HCT116 (cell line): ENCODE measurements at regions not wholly inside any gene's neighbourhood (a gene's known extent, or its start where the extent isn't known, plus 50 kb on each side); places are given as distances from the start of the nearest gene placed in this dataset.
A peak's percentile ranks its signal among the peaks of the same experiment; 100 is the strongest.

Experiments
- ATAC-seq: fragments of 200-7000 bp; cut with Tn5 transposase; 2 replicates; pipeline ENCODE4 v1.9.1; 2020; ENCODE audit warnings: mild to moderate bottlenecking, moderate library complexity
- BruUV-seq: library from RNA; stranded (reverse); fragments of 400-500 nt; replicated peaks from 2 replicates; lab custom pipeline; 2021; lab: Mats Ljungman, UMichigan
- CTCF ChIA-PET: fragments of 300-600 bp; sonication (Branson Sonifier 250); formaldehyde crosslinking; loops from one replicate; lab custom pipeline; 2021; ENCODE audit warnings: antibody characterized with exemption; lab: Charles Lee
- POLR2A ChIA-PET: fragments of 300-600, 350-600 bp; sonication (Branson Sonifier 250); formaldehyde crosslinking; loops from one replicate; lab custom pipeline; 2021; ENCODE audit warnings: antibody characterized with exemption; lab: Charles Lee
- RAD21 ChIA-PET, 2 experiments: fragments of 300-600 bp; sonication (Branson Sonifier 250); formaldehyde crosslinking; loops; one replicate each; lab custom pipeline; 2023; ENCODE audit warnings: low total read pairs in 2 of 2; ENCODE audit not compliant: uncharacterized antibody in 2 of 2, unreplicated experiment in 2 of 2, low non-redundant PET in 1 of 2; lab: Charles Lee
- DNase-seq: peaks from one replicate; pipeline ENCODE4 v3.0.0-alpha.2; 2010; ENCODE audit warnings: low read depth, low spot score
- H2AFZ ChIP-seq: fragments of 200-600 bp; shearing (Covaris generic), sonication (generic); 2 replicates; pipeline ENCODE4 v1.6.1; 2017; ENCODE audit warnings: low read depth, mixed run types, mixed read lengths, antibody characterized with exemption, low read length; ENCODE audit not compliant: poor library complexity, severe bottlenecking
- H3K27ac ChIP-seq: 2 replicates; pipeline ENCODE4 v1.5.1; 2012; ENCODE audit warnings: low read depth, low read length
- H3K27me3 ChIP-seq: fragments of 200-600 bp; sonication (generic); 2 replicates; pipeline ENCODE4 v1.6.1; 2016; ENCODE audit warnings: mixed run types, low read length, mixed read lengths; ENCODE audit not compliant: insufficient read depth
- H3K36me3 ChIP-seq, 2 experiments: fragments of 200-500 bp in 1 of 2; fragments of 200-600 bp in 1 of 2; sonication (Bioruptor generic) in 1 of 2; sonication (generic) in 1 of 2; 2 replicates each; pipeline versions ENCODE4 v1.5.1 to v1.6.1; 2014 to 2016; ENCODE audit warnings: low read length in 2 of 2, inconsistent platforms in 1 of 2, mixed read lengths in 1 of 2, mixed run types in 1 of 2; ENCODE audit not compliant: insufficient read depth in 2 of 2, control insufficient read depth in 1 of 2
- H3K4me1 ChIP-seq, 2 experiments: fragments of 200-600 bp in 1 of 2; sonication (generic) in 1 of 2; 2 replicates each; pipeline versions ENCODE4 v1.5.1 to v1.6.1; 2012 to 2017; ENCODE audit warnings: low read length in 2 of 2, inconsistent platforms in 1 of 2, mild to moderate bottlenecking in 1 of 2, mixed read lengths in 1 of 2, mixed run types in 1 of 2, moderate library complexity in 1 of 2; ENCODE audit not compliant: insufficient read depth in 2 of 2, control insufficient read depth in 1 of 2
- H3K4me2 ChIP-seq: fragments of 200-600 bp; sonication (generic); 2 replicates; pipeline ENCODE4 v1.6.1; 2017; ENCODE audit warnings: mixed run types, low read length, mixed read lengths
- H3K4me3 ChIP-seq, 2 experiments: fragments of 200-600 bp in 1 of 2; sonication (generic) in 1 of 2; replicated peaks in 1 of 2; 2 replicates each; pipeline ENCODE4 v1.5.1; 2011 to 2016; ENCODE audit warnings: low read length in 2 of 2, control low read depth in 1 of 2, low read depth in 1 of 2, mild to moderate bottlenecking in 1 of 2, mixed read lengths in 1 of 2, mixed run types in 1 of 2
- H3K79me2 ChIP-seq: fragments of 200-600 bp; sonication (generic); 2 replicates; pipeline ENCODE4 v1.6.1; 2017; ENCODE audit warnings: mild to moderate bottlenecking, mixed run types, low read length, moderate library complexity, mixed read lengths; ENCODE audit not compliant: insufficient read depth
- H3K9ac ChIP-seq: fragments of 200-600 bp; sonication (generic); 2 replicates; pipeline ENCODE4 v1.6.1; 2016; ENCODE audit warnings: low read length, mixed read lengths
- H3K9me2 ChIP-seq: fragments of 200-600 bp; sonication (generic), shearing (Covaris generic); 2 replicates; pipeline ENCODE4 v1.6.1; 2017; ENCODE audit warnings: mixed run types, mild to moderate bottlenecking, moderate library complexity; ENCODE audit not compliant: insufficient read depth
- H3K9me3 ChIP-seq, 2 experiments: fragments of 200-500 bp in 1 of 2; fragments of 200-600 bp in 1 of 2; sonication (Bioruptor generic) in 1 of 2; sonication (generic) in 1 of 2; 2 replicates each; pipeline ENCODE4 v1.6.1; 2014 to 2017; ENCODE audit warnings: low read length in 2 of 2, mixed read lengths in 2 of 2, inconsistent platforms in 1 of 2, low read depth in 1 of 2, mild to moderate bottlenecking in 1 of 2, mixed run types in 1 of 2, moderate library complexity in 1 of 2; ENCODE audit not compliant: control insufficient read depth in 1 of 2, insufficient read depth in 1 of 2
- H4K20me1 ChIP-seq: fragments of 200-600 bp; sonication (generic), shearing (Covaris generic); 2 replicates; pipeline ENCODE4 v1.6.1; 2017; ENCODE audit warnings: mixed run types, mild to moderate bottlenecking, moderate library complexity; ENCODE audit not compliant: insufficient read depth
- CEBPB ChIP-seq: IDR thresholded peaks from 2 replicates; pipeline ENCODE4 v1.6.1; 2012; ENCODE audit warnings: low read depth
- EGR1 ChIP-seq: IDR thresholded peaks from 2 replicates; pipeline ENCODE4 v1.6.1; 2012; ENCODE audit warnings: low read depth
- EZH2 ChIP-seq: fragments of 200-600 bp; sonication (generic); IDR thresholded peaks from 2 replicates; pipeline ENCODE4 v1.6.1; 2017; ENCODE audit warnings: antibody characterized with exemption, mixed run types
- POLR2A ChIP-seq: IDR thresholded peaks from 2 replicates; pipeline ENCODE4 v1.7.0; 2011; ENCODE audit warnings: borderline replicate concordance; ENCODE audit not compliant: insufficient read depth, insufficient read length; ENCODE audit errors: extremely low read depth
- REST ChIP-seq: IDR thresholded peaks from 2 replicates; pipeline ENCODE4 v1.6.1; 2012; ENCODE audit warnings: low read depth
- SIN3A ChIP-seq: IDR thresholded peaks from 2 replicates; pipeline ENCODE4 v1.6.1; 2012; ENCODE audit warnings: low read depth
- SRF ChIP-seq: IDR thresholded peaks from 2 replicates; pipeline ENCODE4 v1.6.1; 2012; ENCODE audit warnings: low read depth
- TCF7L2 ChIP-seq: IDR thresholded peaks from 2 replicates; pipeline ENCODE4 v1.7.0; 2011; ENCODE audit warnings: borderline replicate concordance, inconsistent platforms; ENCODE audit not compliant: insufficient read depth, insufficient read length; ENCODE audit errors: extremely low read depth
- YY1 ChIP-seq: IDR thresholded peaks from 2 replicates; pipeline ENCODE4 v1.6.1; 2011; ENCODE audit warnings: low read length, low read depth, moderate library complexity, mild to moderate bottlenecking; ENCODE audit not compliant: insufficient replicate concordance; ENCODE audit errors: extremely low read depth
- intact Hi-C: fragments of 100-400 bp; cut with micrococcal nuclease; formaldehyde crosslinking; loops from 2 replicates; pipeline ENCODE4 v1.10.0; 2022

- H3K9me2 ChIP-seq = no peaks in the 10 kb centered on the region
- ChIA-PET POLR2A (no interaction called here), RAD21 (no interaction called here), CTCF (no interaction called here)
- TF ChIP-seq REST (no peak), SIN3A (no peak), POLR2A (no peak), SRF (no peak), EGR1 (no peak), EZH2 (no peak), TCF7L2 (no peak), CEBPB (no peak), YY1 (no peak)
- no peak overlapping the region for H3K4me2 ChIP-seq
- no peak overlapping the region for H3K9ac ChIP-seq
- no peak for ATAC-seq
- H3K27ac ChIP-seq = no peak overlapping the region
- H3K4me3 ChIP-seq = no peak overlapping the region
- DNase-seq = no peak
- H3K27me3 ChIP-seq = no peaks in the 10 kb centered on the region
- H3K9me3 ChIP-seq = no peaks in the 10 kb centered on the region
- no peaks in the 10 kb centered on the region for H3K36me3 ChIP-seq
- no TSS peak for BruUV-seq
- no peaks in the 10 kb centered on the region for H4K20me1 ChIP-seq
- H3K4me1 ChIP-seq = no peaks in the 10 kb centered on the region
- peak overlapping the region; percentile 32 for H2AFZ ChIP-seq
- intact Hi-C loops = no loop called here
- H3K79me2 ChIP-seq = no peaks in the 10 kb centered on the region
Measured at GRCh38 chr7:109895536-109895935, 1195.4 kb upstream of the LRRN3 start.
